Uterus (tissue), 2 donors: ENCODE measurements at regions not wholly inside any gene's neighbourhood (a gene's known extent, or its start where the extent isn't known, plus 50 kb on each side); places are given as distances from the start of the nearest gene placed in this dataset.

Experiments used
- CTCF ChIP-seq, 4 experiments: fragments of 200-600 bp in 2 of 4; fragments of 450-650 bp in 2 of 4; sonication (generic) in 2 of 4; IDR thresholded peaks; one replicate each; pipeline ENCODE4 v1.5.1; 2016 to 2019; ENCODE audit warnings: antibody characterized with exemption in 4 of 4, mild to moderate bottlenecking in 2 of 4, moderate library complexity in 1 of 4
- POLR2A ChIP-seq, 2 donors: fragments of 450-650 bp; IDR thresholded peaks; one replicate each; pipeline ENCODE4 v1.6.1; 2016; ENCODE audit warnings: antibody characterized with exemption in 2 of 2, mild to moderate bottlenecking in 1 of 2, moderate library complexity in 1 of 2

GRCh38 chr1:106787520-106787919, 269.0 kb upstream of the PRMT6 start:
- TF ChIP-seq CTCF (IDR thresholded peaks at IDR 0.05) (no peak), POLR2A (IDR thresholded peaks at IDR 0.05) (no peak)
